ENCODE measurements at regions not wholly inside any gene's neighbourhood (a gene's known extent, or its start where the extent isn't known, plus 50 kb on each side); places are given as distances from the start of the nearest gene placed in this dataset.

DNA sequence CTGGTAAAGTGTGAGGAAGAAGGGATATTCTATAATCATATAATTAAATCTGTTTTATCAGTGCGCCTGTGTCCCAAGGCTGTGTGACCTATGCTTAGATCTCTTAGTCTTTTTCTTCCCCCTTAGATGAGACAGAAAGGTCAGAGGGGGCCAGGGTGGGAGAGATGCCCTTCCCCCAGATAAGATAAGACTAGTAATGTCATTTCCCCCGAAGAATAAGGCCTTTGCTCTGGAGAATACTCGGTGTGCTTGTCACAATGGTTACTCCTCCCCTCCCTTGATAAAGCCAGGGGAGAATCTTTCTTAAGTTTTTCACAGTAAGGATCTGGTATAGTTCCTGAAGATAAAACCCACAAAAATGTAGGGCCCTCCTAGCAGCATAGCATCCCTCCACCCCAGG lies 1041.8 kb downstream of the SORCS3 start:
- no peak for TF ChIP-seq POLR2AphosphoS5 (IDR thresholded peaks at IDR 0.05)
- TF ChIP-seq POLR2A (IDR thresholded peaks at IDR 0.05), result no peak
